Endodermal cell (in vitro differentiated cells): ENCODE measurements at regions not wholly inside any gene's neighbourhood (a gene's known extent, or its start where the extent isn't known, plus 50 kb on each side); places are given as distances from the start of the nearest gene placed in this dataset.

Experiments used
- DNase-seq: peaks from one replicate; pipeline ENCODE4 v3.0.0-alpha.2; 2017
- H3K27ac ChIP-seq: 2 replicates; pipeline ENCODE4 v1.5.1; 2013; ENCODE audit warnings: mild to moderate bottlenecking, low read depth, low read length, moderate library complexity
- H3K27me3 ChIP-seq: 2 replicates; pipeline ENCODE4 v1.6.1; 2013; ENCODE audit warnings: mild to moderate bottlenecking, low read length, moderate library complexity; ENCODE audit not compliant: insufficient read depth, control insufficient read depth, poor library complexity, severe bottlenecking
- H3K36me3 ChIP-seq: 2 replicates; pipeline ENCODE4 v1.7.0; 2013; ENCODE audit warnings: mild to moderate bottlenecking, low read length, moderate library complexity; ENCODE audit not compliant: control insufficient read depth, insufficient read depth
- H3K4me1 ChIP-seq: one replicate; pipeline ENCODE4 v1.7.0; 2013; ENCODE audit warnings: low read length; ENCODE audit not compliant: control insufficient read depth, insufficient read depth
- H3K4me3 ChIP-seq: 2 replicates; pipeline ENCODE4 v1.5.1; 2013; ENCODE audit warnings: mild to moderate bottlenecking, low read length, moderate library complexity
- H3K9ac ChIP-seq: 2 replicates; pipeline ENCODE4 v1.6.1; 2013; ENCODE audit warnings: mild to moderate bottlenecking, low read length, moderate library complexity; ENCODE audit not compliant: poor library complexity, severe bottlenecking; ENCODE audit errors: extremely low read depth
- H3K9me3 ChIP-seq: 2 replicates; pipeline ENCODE4 v1.6.1; 2013; ENCODE audit warnings: mild to moderate bottlenecking, low read length, moderate library complexity; ENCODE audit not compliant: control insufficient read depth
- H3K27ac Mint-ChIP-seq: 2 replicates; pipeline ENCODE4 v1.8.0; 2020; ENCODE audit warnings: mixed read lengths
- H3K27me3 Mint-ChIP-seq: 2 replicates; pipeline ENCODE4 v1.8.0; 2021; ENCODE audit warnings: mild to moderate bottlenecking, mixed read lengths; ENCODE audit not compliant: insufficient read depth
- H3K36me3 Mint-ChIP-seq: 2 replicates; pipeline ENCODE4 v1.8.0; 2020; ENCODE audit warnings: low read depth, mixed read lengths
- H3K4me1 Mint-ChIP-seq: 2 replicates; pipeline ENCODE4 v1.8.0; 2020; ENCODE audit warnings: mixed read lengths
- H3K4me3 Mint-ChIP-seq: 2 replicates; pipeline ENCODE4 v1.8.0; 2020; ENCODE audit warnings: mild to moderate bottlenecking, moderate library complexity, mixed read lengths
- H3K9me3 Mint-ChIP-seq: 2 replicates; pipeline ENCODE4 v1.8.0; 2020; ENCODE audit warnings: mild to moderate bottlenecking, mixed read lengths
- WGBS, 2 experiments: methylation state at CpG; one replicate each; pipeline versions ENCODE4 v1.1.5 to v1.1.7; 2013; ENCODE audit warnings: missing lambda C conversion rate in 2 of 2, mixed read lengths in 1 of 2; ENCODE audit not compliant: insufficient coverage in 1 of 2, insufficient read length in 1 of 2; 5-methylcytosine and 5-hydroxymethylcytosine counted together
- TF ChIP-seq, protein P1 (sequence below): fragments of 200-600 bp; sonication (generic); conservative IDR thresholded peaks from 2 replicates; pipeline ENCODE4 v1.5.0; 2021; ENCODE audit warnings: antibody characterized with exemption, mild to moderate bottlenecking

DNA sequence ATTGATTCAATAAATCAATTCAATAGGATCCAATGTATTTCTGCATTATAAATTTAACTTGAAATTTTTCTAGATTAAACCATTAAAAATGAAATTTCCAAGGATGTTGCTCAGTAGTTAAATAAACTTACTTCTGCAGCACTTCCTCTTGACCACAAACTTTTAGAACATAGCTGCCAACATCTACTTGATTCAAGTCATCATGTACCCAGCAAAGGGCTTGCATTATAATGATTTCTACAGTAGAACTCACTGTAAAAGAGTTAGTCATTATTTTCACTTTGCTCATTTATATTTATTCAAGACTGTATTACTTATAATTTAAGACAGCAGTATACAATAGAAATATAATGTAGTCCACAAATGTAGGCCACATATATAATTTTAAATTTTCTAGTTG, 59.2 kb downstream of the PIK3C2A start:
- H3K9me3 Mint-ChIP-seq, result no peaks in the 10 kb centered on the region
- no peak overlapping the region for H3K27ac Mint-ChIP-seq
- Histone ChIP-seq H3K27me3 (no peaks in the 10 kb centered on the region), H3K4me1 (no peaks in the 10 kb centered on the region), H3K4me3 (no peak overlapping the region), H3K9ac (no peak overlapping the region), H3K36me3 (peaks cover 75% of the 10 kb centered on the region), H3K9me3 (no peaks in the 10 kb centered on the region), H3K27ac (no peak overlapping the region)
- TF ChIP-seq, protein P1, sequence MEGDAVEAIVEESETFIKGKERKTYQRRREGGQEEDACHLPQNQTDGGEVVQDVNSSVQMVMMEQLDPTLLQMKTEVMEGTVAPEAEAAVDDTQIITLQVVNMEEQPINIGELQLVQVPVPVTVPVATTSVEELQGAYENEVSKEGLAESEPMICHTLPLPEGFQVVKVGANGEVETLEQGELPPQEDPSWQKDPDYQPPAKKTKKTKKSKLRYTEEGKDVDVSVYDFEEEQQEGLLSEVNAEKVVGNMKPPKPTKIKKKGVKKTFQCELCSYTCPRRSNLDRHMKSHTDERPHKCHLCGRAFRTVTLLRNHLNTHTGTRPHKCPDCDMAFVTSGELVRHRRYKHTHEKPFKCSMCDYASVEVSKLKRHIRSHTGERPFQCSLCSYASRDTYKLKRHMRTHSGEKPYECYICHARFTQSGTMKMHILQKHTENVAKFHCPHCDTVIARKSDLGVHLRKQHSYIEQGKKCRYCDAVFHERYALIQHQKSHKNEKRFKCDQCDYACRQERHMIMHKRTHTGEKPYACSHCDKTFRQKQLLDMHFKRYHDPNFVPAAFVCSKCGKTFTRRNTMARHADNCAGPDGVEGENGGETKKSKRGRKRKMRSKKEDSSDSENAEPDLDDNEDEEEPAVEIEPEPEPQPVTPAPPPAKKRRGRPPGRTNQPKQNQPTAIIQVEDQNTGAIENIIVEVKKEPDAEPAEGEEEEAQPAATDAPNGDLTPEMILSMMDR, result no peak
- no peak for DNase-seq
- no peak overlapping the region for H3K4me3 Mint-ChIP-seq
- H3K4me1 Mint-ChIP-seq, result peaks cover 5% of the 10 kb centered on the region
- no peaks in the 10 kb centered on the region for H3K27me3 Mint-ChIP-seq
- H3K36me3 Mint-ChIP-seq, result peaks cover 36% of the 10 kb centered on the region

DNA sequence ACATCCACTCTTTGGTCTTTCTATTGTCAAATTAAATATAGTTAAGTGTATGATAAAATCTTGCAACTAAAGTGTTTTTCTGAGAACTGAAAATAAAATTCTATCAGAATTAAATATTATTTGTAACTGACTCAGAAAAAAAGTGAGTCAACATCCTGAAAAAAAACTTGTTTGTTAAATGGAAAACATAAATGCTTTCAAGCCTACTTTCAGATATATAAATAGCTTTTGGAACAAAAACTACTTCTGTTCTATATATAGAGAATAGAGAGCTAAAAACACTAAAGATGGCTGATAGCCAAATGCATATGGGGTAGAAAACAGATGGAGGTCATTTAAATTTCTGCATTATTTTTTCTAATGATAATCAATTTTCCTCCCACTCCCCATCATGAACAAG, 61.8 kb downstream of the PIK3C2A start:
- H3K4me1 ChIP-seq, result peaks cover 5% of the 10 kb centered on the region
- TF ChIP-seq, protein P1, result no peak
- Mint-ChIP-seq H3K4me3 (no peak overlapping the region), H3K9me3 (no peaks in the 10 kb centered on the region), H3K4me1 (peaks cover 21% of the 10 kb centered on the region), H3K27ac (no peak overlapping the region), H3K27me3 (no peaks in the 10 kb centered on the region), H3K36me3 (peaks cover 40% of the 10 kb centered on the region)
- H3K27me3 ChIP-seq, result no peaks in the 10 kb centered on the region
- DNase-seq, result no peak
- H3K27ac ChIP-seq, result no peak overlapping the region
- peaks cover 63% of the 10 kb centered on the region for H3K36me3 ChIP-seq
- H3K9ac ChIP-seq, result no peak overlapping the region
- no peaks in the 10 kb centered on the region for H3K9me3 ChIP-seq
- no peak overlapping the region for H3K4me3 ChIP-seq

DNA sequence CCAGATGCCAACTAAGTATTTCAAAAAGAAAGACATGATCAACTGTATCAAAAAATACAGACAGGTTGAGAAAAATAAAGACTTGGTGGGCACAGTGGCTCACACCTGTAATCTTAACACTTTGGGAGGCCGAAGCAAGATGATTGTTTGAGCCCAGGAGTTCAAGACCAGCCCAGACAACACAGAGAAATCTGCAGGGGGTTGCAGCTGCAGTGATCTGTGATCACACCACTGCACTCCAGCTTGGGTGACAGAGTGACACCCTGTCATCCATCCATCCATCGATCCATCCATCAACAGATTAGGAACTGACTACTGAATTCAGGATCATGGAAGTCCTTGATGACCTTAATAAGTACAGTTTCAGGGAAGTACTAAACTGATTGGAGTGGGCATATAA, 65.0 kb upstream of the RPS13 start:
- H3K27me3 Mint-ChIP-seq, result no peaks in the 10 kb centered on the region
- no peak overlapping the region for H3K27ac Mint-ChIP-seq
- Histone ChIP-seq H3K36me3 (peaks cover 63% of the 10 kb centered on the region), H3K27me3 (no peaks in the 10 kb centered on the region), H3K4me1 (peaks cover 13% of the 10 kb centered on the region), H3K4me3 (no peak overlapping the region), H3K9ac (no peak overlapping the region), H3K27ac (no peak overlapping the region), H3K9me3 (no peaks in the 10 kb centered on the region)
- H3K9me3 Mint-ChIP-seq, result no peaks in the 10 kb centered on the region
- peaks cover 46% of the 10 kb centered on the region for H3K36me3 Mint-ChIP-seq
- TF ChIP-seq, protein P1, result no peak
- no peak for DNase-seq
- H3K4me1 Mint-ChIP-seq, result peaks cover 37% of the 10 kb centered on the region
- no peak overlapping the region for H3K4me3 Mint-ChIP-seq
- 72 to 89% methylated on average over 1 to 2 of the region's 2 CpGs for WGBS, 2 experiments
